ENCODE measurements at regions not wholly inside any gene's neighbourhood (a gene's known extent, or its start where the extent isn't known, plus 50 kb on each side); places are given as distances from the start of the nearest gene placed in this dataset.

DNA sequence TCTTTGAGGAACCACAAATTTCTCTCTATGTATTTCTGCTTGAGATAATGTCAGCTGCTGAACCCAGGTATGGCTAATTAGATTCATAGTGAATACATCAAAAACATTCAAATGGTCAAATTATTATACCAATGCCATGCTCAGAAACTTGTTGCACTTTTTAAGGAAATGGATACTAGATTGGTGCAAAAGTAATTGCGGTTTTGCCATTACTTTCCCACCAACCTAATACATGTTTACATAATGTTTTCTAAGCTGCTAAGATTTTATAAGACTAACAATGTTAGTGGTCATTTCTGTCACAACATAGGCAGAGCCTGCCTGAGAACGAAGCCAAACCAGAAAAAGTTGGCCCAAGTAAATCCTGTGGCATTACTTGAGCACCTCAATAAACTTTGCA, 568.2 kb upstream of the LRATD1 start:
- TF ChIP-seq, protein P1, sequence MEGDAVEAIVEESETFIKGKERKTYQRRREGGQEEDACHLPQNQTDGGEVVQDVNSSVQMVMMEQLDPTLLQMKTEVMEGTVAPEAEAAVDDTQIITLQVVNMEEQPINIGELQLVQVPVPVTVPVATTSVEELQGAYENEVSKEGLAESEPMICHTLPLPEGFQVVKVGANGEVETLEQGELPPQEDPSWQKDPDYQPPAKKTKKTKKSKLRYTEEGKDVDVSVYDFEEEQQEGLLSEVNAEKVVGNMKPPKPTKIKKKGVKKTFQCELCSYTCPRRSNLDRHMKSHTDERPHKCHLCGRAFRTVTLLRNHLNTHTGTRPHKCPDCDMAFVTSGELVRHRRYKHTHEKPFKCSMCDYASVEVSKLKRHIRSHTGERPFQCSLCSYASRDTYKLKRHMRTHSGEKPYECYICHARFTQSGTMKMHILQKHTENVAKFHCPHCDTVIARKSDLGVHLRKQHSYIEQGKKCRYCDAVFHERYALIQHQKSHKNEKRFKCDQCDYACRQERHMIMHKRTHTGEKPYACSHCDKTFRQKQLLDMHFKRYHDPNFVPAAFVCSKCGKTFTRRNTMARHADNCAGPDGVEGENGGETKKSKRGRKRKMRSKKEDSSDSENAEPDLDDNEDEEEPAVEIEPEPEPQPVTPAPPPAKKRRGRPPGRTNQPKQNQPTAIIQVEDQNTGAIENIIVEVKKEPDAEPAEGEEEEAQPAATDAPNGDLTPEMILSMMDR (IDR thresholded peaks at IDR 0.05) = no peak
- TF ChIP-seq EP300 (IDR thresholded peaks at IDR 0.05) = no peak

Data from tibial nerve (tissue), 4 donors.